IMR-90 (cell line): ENCODE measurements at regions not wholly inside any gene's neighbourhood (a gene's known extent, or its start where the extent isn't known, plus 50 kb on each side); places are given as distances from the start of the nearest gene placed in this dataset.

Source experiments
- ATAC-seq: fragments of 200-7000 bp; cut with Tn5 transposase; 2 replicates; pipeline ENCODE4 v1.9.1; 2020; ENCODE audit warnings: low read depth, mild to moderate bottlenecking, moderate library complexity
- BruUV-seq: library from RNA; stranded (reverse); fragments of 400-500 nt; replicated peaks from 2 replicates; lab custom pipeline; 2021; lab: Mats Ljungman, UMichigan
- CTCF ChIA-PET: fragments of 300-600 bp; formaldehyde crosslinking; extraction: SDS; loops from one replicate; lab custom pipeline; 2021; ENCODE audit warnings: antibody characterized with exemption; lab: Yijun Ruan, JAX
- POLR2A ChIA-PET: fragments of 300-600 bp; sonication (Branson Sonifier 250); formaldehyde crosslinking; loops from one replicate; lab custom pipeline; 2022; ENCODE audit warnings: antibody characterized with exemption; ENCODE audit not compliant: unreplicated experiment; lab: Charles Lee
- DNase-seq: peaks from one replicate; pipeline ENCODE4 v3.0.0; 2013
- H2AFZ ChIP-seq: replicated peaks from 2 replicates; pipeline ENCODE3; 2013; ENCODE audit warnings: low read length, mild to moderate bottlenecking; ENCODE audit not compliant: poor library complexity
- H2AK5ac ChIP-seq: 2 replicates; pipeline ENCODE4 v1.6.1; 2013; ENCODE audit warnings: low read depth, low read length, inconsistent platforms
- H2AK9ac ChIP-seq: replicated peaks from 2 replicates; pipeline ENCODE3; 2013; ENCODE audit warnings: mild to moderate bottlenecking, low read depth, low read length, moderate library complexity; ENCODE audit not compliant: poor library complexity
- H2BK120ac ChIP-seq: 2 replicates; pipeline ENCODE4 v1.6.1; 2013; ENCODE audit warnings: low read depth, low read length, inconsistent platforms
- H2BK15ac ChIP-seq: 3 replicates; pipeline ENCODE4 v1.6.1; 2013; ENCODE audit warnings: low read depth, low read length, inconsistent platforms
- H2BK20ac ChIP-seq: 2 replicates; pipeline ENCODE4 v1.6.1; 2013; ENCODE audit warnings: low read depth, mild to moderate bottlenecking, inconsistent platforms, low read length, moderate library complexity
- H2BK5ac ChIP-seq: 2 replicates; pipeline ENCODE4 v1.6.1; 2013; ENCODE audit warnings: mild to moderate bottlenecking, low read depth, low read length, inconsistent platforms; ENCODE audit not compliant: poor library complexity, severe bottlenecking
- H3K14ac ChIP-seq: replicated peaks from 2 replicates; pipeline ENCODE4 v1.6.1; 2013; ENCODE audit warnings: low read depth, low read length, inconsistent platforms
- H3K18ac ChIP-seq: 2 replicates; pipeline ENCODE4 v1.6.1; 2013; ENCODE audit warnings: low read depth, low read length, control low read depth
- H3K23ac ChIP-seq: 2 replicates; pipeline ENCODE4 v1.6.1; 2013; ENCODE audit warnings: low read depth, low read length, inconsistent platforms
- H3K27ac ChIP-seq: 2 replicates; pipeline ENCODE4 v1.5.1; 2013; ENCODE audit warnings: mild to moderate bottlenecking, control low read depth, low read length; ENCODE audit not compliant: insufficient read depth
- H3K27me3 ChIP-seq: 2 replicates; pipeline ENCODE4 v1.6.1; 2013; ENCODE audit warnings: low read length; ENCODE audit not compliant: control insufficient read depth, insufficient read depth
- H3K36me3 ChIP-seq: 2 replicates; pipeline ENCODE4 v1.6.1; 2013; ENCODE audit warnings: low read length, mixed read lengths; ENCODE audit not compliant: control insufficient read depth, insufficient read depth
- H3K4ac ChIP-seq: 2 replicates; pipeline ENCODE4 v1.6.1; 2013; ENCODE audit warnings: low read depth, low read length, inconsistent platforms
- H3K4me1 ChIP-seq: 2 replicates; pipeline ENCODE4 v1.6.1; 2013; ENCODE audit warnings: low read length, mixed read lengths; ENCODE audit not compliant: control insufficient read depth, insufficient read depth
- H3K4me2 ChIP-seq: 2 replicates; pipeline ENCODE4 v1.6.1; 2013; ENCODE audit warnings: low read depth, mild to moderate bottlenecking, control low read depth, low read length, moderate library complexity
- H3K4me3 ChIP-seq: 2 replicates; pipeline ENCODE4 v1.5.1; 2013; ENCODE audit warnings: low read depth, mild to moderate bottlenecking, control low read depth, low read length, moderate library complexity; ENCODE audit not compliant: insufficient read depth
- H3K56ac ChIP-seq: 2 replicates; pipeline ENCODE4 v1.6.1; 2013; ENCODE audit warnings: low read length, inconsistent platforms; ENCODE audit not compliant: insufficient read depth; ENCODE audit errors: extremely low read depth
- H3K79me1 ChIP-seq, 2 experiments: 2 replicates each; pipeline ENCODE4 v1.6.1; 2013; ENCODE audit warnings: low read length in 2 of 2, inconsistent platforms in 1 of 2, low read depth in 1 of 2
- H3K9ac ChIP-seq: 2 replicates; pipeline ENCODE4 v1.6.1; 2013; ENCODE audit warnings: low read depth, low read length, control low read depth
- H3K9me1 ChIP-seq: 2 replicates; pipeline ENCODE4 v1.6.1; 2013; ENCODE audit warnings: low read length, inconsistent platforms; ENCODE audit not compliant: insufficient read depth
- H3K9me3 ChIP-seq: 2 replicates; pipeline ENCODE4 v1.6.1; 2013; ENCODE audit warnings: low read length; ENCODE audit not compliant: control insufficient read depth, insufficient read depth
- H4K20me1 ChIP-seq: 2 replicates; pipeline ENCODE4 v1.6.1; 2013; ENCODE audit warnings: low read length, inconsistent platforms; ENCODE audit not compliant: insufficient read depth
- H4K5ac ChIP-seq: 2 replicates; pipeline ENCODE4 v1.6.1; 2013; ENCODE audit warnings: mild to moderate bottlenecking, low read depth, low read length, control low read depth
- H4K8ac ChIP-seq, 2 experiments: 2 replicates each; pipeline ENCODE4 v1.6.1; 2013; ENCODE audit warnings: low read depth in 2 of 2, low read length in 2 of 2, control low read depth in 1 of 2, inconsistent platforms in 1 of 2
- H4K91ac ChIP-seq: 2 replicates; pipeline ENCODE4 v1.6.1; 2013; ENCODE audit warnings: low read depth, low read length, inconsistent platforms; ENCODE audit not compliant: insufficient read depth
- CEBPB ChIP-seq: IDR thresholded peaks from 2 replicates; pipeline ENCODE4 v1.6.1; 2012; ENCODE audit warnings: low read depth, low read length, improper control_type of control experiment
- CHD1 ChIP-seq: IDR thresholded peaks from 2 replicates; pipeline ENCODE4 v1.6.1; 2012; ENCODE audit warnings: low read depth, low read length, improper control_type of control experiment
- FOS ChIP-seq: fragments of 150-350 bp; IDR thresholded peaks from 2 replicates; pipeline ENCODE4 v1.6.1; 2016; ENCODE audit warnings: low read depth, low read length
- MAFK ChIP-seq: IDR thresholded peaks from 2 replicates; pipeline ENCODE4 v1.6.1; 2012; ENCODE audit warnings: low read depth, low read length, improper control_type of control experiment
- MAZ ChIP-seq: IDR thresholded peaks from 2 replicates; pipeline ENCODE4 v1.6.1; 2012; ENCODE audit warnings: low read depth, mild to moderate bottlenecking, low read length, improper control_type of control experiment, moderate library complexity, borderline replicate concordance
- MXI1 ChIP-seq: IDR thresholded peaks from 2 replicates; pipeline ENCODE4 v1.6.1; 2012; ENCODE audit warnings: low read depth, mild to moderate bottlenecking, low read length, moderate library complexity, borderline replicate concordance
- NFE2L2 ChIP-seq: fragments of 150-350 bp; IDR thresholded peaks from 2 replicates; pipeline ENCODE4 v1.6.1; 2016; ENCODE audit warnings: low read depth, mild to moderate bottlenecking, low read length
- POLR2A ChIP-seq: IDR thresholded peaks from 2 replicates; pipeline ENCODE4 v1.6.1; 2012; ENCODE audit warnings: mild to moderate bottlenecking, low read depth, low read length
- RAD21 ChIP-seq: IDR thresholded peaks from 2 replicates; pipeline ENCODE4 v1.6.1; 2012; ENCODE audit warnings: low read length, improper control_type of control experiment
- RCOR1 ChIP-seq: IDR thresholded peaks from 2 replicates; pipeline ENCODE4 v1.6.1; 2012; ENCODE audit warnings: mild to moderate bottlenecking, low read length, improper control_type of control experiment; ENCODE audit not compliant: insufficient replicate concordance
- RFX5 ChIP-seq: IDR thresholded peaks from 2 replicates; pipeline ENCODE4 v1.8.0; 2012; ENCODE audit warnings: low read depth, mild to moderate bottlenecking, low read length, moderate library complexity
- SMC3 ChIP-seq: fragments of 150-350 bp; IDR thresholded peaks from 2 replicates; pipeline ENCODE4 v1.6.1; 2016; ENCODE audit warnings: low read depth, mild to moderate bottlenecking, antibody characterized with exemption, low read length, moderate library complexity
- USF2 ChIP-seq: fragments of 150-350 bp; IDR thresholded peaks from 2 replicates; pipeline ENCODE4 v1.6.1; 2017; ENCODE audit warnings: mild to moderate bottlenecking, antibody characterized with exemption, low read length, low read depth
- WGBS, 2 experiments: methylation state at CpG; one replicate each; pipeline versions ENCODE4 v1.1.5 to v1.1.7; 2013; ENCODE audit warnings: missing lambda C conversion rate in 2 of 2; ENCODE audit not compliant: insufficient read length in 1 of 2; ENCODE audit errors: extremely low coverage in 2 of 2; 5-methylcytosine and 5-hydroxymethylcytosine counted together
- dilution Hi-C: fragments of 300-500 bp; cut with HindIII; formaldehyde crosslinking; loops from one replicate; pipeline ENCODE4 v1.14.3; 2018; ENCODE audit warnings: low sequenced_read_pairs; ENCODE audit not compliant: unreplicated experiment
- in situ Hi-C: fragments of 300-500 bp; cut with MboI; formaldehyde crosslinking; loops from 3 replicates; pipeline ENCODE4 v1.14.3; 2019; ENCODE audit warnings: low sequenced_read_pairs, inconsistent platforms, mixed read lengths
- intact Hi-C: fragments of 100-400 bp; cut with micrococcal nuclease; formaldehyde crosslinking; loops from 2 replicates; pipeline ENCODE4 v1.10.0; 2022
- TF ChIP-seq, protein P1 (sequence below): conservative IDR thresholded peaks from 2 replicates; pipeline ENCODE4 v1.5.1; 2012; ENCODE audit warnings: mild to moderate bottlenecking, low read depth, low read length, improper control_type of control experiment
- TF ChIP-seq, protein P2 (sequence below): fragments of 150-350 bp; IDR thresholded peaks from 2 replicates; pipeline ENCODE4 v1.6.1; 2016; ENCODE audit warnings: low read depth, mild to moderate bottlenecking, low read length, moderate library complexity, borderline replicate concordance

DNA sequence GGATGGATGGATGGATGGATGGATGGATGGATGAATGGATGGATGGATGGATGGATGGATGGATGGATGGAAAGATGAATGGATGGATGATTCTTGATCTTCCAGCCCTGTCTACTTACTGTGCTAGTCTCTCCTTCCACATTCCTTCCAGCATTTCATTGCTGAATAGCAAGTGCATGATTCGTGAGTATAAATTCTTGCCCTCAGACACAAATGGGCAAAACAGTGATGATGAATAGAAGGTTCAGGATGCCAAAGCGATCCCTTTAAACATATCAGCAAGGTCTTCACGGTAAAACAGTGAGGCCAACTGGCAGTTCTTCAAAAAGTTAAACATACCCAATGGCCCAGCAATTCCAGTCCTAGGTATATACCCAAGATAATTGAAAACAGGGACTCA is 400.2 kb downstream of the MN1 start:
- H4K5ac ChIP-seq, result no peak overlapping the region
- H3K9me1 ChIP-seq, result no peaks in the 10 kb centered on the region
- no peak overlapping the region for H3K14ac ChIP-seq
- no peak overlapping the region for H2AK5ac ChIP-seq
- no peak overlapping the region for H2BK20ac ChIP-seq
- no peak overlapping the region for H2BK5ac ChIP-seq
- H2BK120ac ChIP-seq, result no peak overlapping the region
- H3K36me3 ChIP-seq, result no peaks in the 10 kb centered on the region
- ChIA-PET CTCF (no interaction called here), POLR2A (no interaction called here)
- peaks cover 39% of the 10 kb centered on the region for H3K27me3 ChIP-seq
- no peak overlapping the region for H3K4me3 ChIP-seq
- in situ Hi-C loops, result loop anchor here (10.0 kb wide), 2 partner anchors 403 to 647 kb away; partner anchors contain the start of gene MN1
- no peak overlapping the region for H2AK9ac ChIP-seq
- H3K4ac ChIP-seq, result no peak overlapping the region
- H3K79me1 ChIP-seq, result no peaks in the 10 kb centered on the region
- peaks cover 7% of the 10 kb centered on the region for H3K9me3 ChIP-seq
- TF ChIP-seq FOS (no peak), MXI1 (no peak), SMC3 (no peak), CEBPB (no peak), NFE2L2 (no peak), POLR2A (no peak), RCOR1 (no peak), RFX5 (no peak), RAD21 (no peak), CHD1 (no peak), MAZ (no peak), USF2 (no peak), MAFK (no peak)
- TF ChIP-seq, protein P1, sequence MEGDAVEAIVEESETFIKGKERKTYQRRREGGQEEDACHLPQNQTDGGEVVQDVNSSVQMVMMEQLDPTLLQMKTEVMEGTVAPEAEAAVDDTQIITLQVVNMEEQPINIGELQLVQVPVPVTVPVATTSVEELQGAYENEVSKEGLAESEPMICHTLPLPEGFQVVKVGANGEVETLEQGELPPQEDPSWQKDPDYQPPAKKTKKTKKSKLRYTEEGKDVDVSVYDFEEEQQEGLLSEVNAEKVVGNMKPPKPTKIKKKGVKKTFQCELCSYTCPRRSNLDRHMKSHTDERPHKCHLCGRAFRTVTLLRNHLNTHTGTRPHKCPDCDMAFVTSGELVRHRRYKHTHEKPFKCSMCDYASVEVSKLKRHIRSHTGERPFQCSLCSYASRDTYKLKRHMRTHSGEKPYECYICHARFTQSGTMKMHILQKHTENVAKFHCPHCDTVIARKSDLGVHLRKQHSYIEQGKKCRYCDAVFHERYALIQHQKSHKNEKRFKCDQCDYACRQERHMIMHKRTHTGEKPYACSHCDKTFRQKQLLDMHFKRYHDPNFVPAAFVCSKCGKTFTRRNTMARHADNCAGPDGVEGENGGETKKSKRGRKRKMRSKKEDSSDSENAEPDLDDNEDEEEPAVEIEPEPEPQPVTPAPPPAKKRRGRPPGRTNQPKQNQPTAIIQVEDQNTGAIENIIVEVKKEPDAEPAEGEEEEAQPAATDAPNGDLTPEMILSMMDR, result no peak
- TF ChIP-seq, protein P2, sequence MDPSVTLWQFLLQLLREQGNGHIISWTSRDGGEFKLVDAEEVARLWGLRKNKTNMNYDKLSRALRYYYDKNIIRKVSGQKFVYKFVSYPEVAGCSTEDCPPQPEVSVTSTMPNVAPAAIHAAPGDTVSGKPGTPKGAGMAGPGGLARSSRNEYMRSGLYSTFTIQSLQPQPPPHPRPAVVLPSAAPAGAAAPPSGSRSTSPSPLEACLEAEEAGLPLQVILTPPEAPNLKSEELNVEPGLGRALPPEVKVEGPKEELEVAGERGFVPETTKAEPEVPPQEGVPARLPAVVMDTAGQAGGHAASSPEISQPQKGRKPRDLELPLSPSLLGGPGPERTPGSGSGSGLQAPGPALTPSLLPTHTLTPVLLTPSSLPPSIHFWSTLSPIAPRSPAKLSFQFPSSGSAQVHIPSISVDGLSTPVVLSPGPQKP, result no peak
- BruUV-seq, result no TSS peak
- dilution Hi-C loops, result no loop called here
- H3K27ac ChIP-seq, result no peak overlapping the region
- no peaks in the 10 kb centered on the region for H4K20me1 ChIP-seq
- H3K18ac ChIP-seq, result no peak overlapping the region
- H3K56ac ChIP-seq, result no peak overlapping the region
- no peak overlapping the region for H3K4me2 ChIP-seq
- no peak overlapping the region for H2AFZ ChIP-seq
- H3K23ac ChIP-seq, result no peak overlapping the region
- no peak overlapping the region for H2BK15ac ChIP-seq
- WGBS, 2 experiments, result no CpG with 5 or more reads among the region's 3 CpGs
- H4K8ac ChIP-seq, result no peak overlapping the region
- ATAC-seq (peak; percentile 25; the same call in 1 of the 2 replicates), DNase-seq (peak; percentile 32)
- intact Hi-C loops, result no loop called here
- H4K91ac ChIP-seq, result no peak overlapping the region
- H3K4me1 ChIP-seq, result peaks cover 2% of the 10 kb centered on the region; the same call in 1 of the 2 replicates
- no peak overlapping the region for H3K9ac ChIP-seq
